BE2C (cell line): ENCODE measurements at regions not wholly inside any gene's neighbourhood (a gene's known extent, or its start where the extent isn't known, plus 50 kb on each side); places are given as distances from the start of the nearest gene placed in this dataset.
"Not testable (repeated sequence)": the region's sequence is repeated elsewhere in the genome, so short reads cannot be mapped to it uniquely, and the experiment has no call there.

Source experiments
- DNase-seq: peaks from one replicate; pipeline ENCODE4 v3.0.0-alpha.2; 2020
- H3K27me3 ChIP-seq: fragments of 250-450 bp; sonication (Bioruptor Pico); 2 replicates; pipeline ENCODE4 v1.5.1; 2020; ENCODE audit warnings: mild to moderate bottlenecking
- H3K36me3 ChIP-seq: fragments of 250-450 bp; sonication (Bioruptor Pico); 2 replicates; pipeline ENCODE4 v1.5.1; 2020; ENCODE audit warnings: mild to moderate bottlenecking
- H3K4me1 ChIP-seq: fragments of 250-450 bp; sonication (Bioruptor Pico); 2 replicates; pipeline ENCODE4 v1.5.1; 2020
- H3K4me3 ChIP-seq: 2 replicates; pipeline ENCODE4 v1.5.1; 2011; ENCODE audit warnings: low read depth, low read length
- H3K9me3 ChIP-seq: fragments of 250-450 bp; sonication (Bioruptor Pico); 2 replicates; pipeline ENCODE4 v1.5.1; 2020
- CTCF ChIP-seq: IDR thresholded peaks from 2 replicates; pipeline ENCODE4 v1.5.1; 2012; ENCODE audit warnings: mild to moderate bottlenecking, low read depth, low read length

- Histone ChIP-seq H3K4me1 (no peaks in the 10 kb centered on the region), H3K9me3 (no peaks in the 10 kb centered on the region), H3K36me3 (no peaks in the 10 kb centered on the region), H3K27me3 (0 out of 2 replicates have a peak, but pooled peaks cover 2% of the 10 kb centered on the region), H3K4me3 (no peak overlapping the region)
- DNase-seq = no peak
- TF ChIP-seq CTCF = no peak
These were observed 161.8 kb upstream of the RGS6 start for GRCh38 chr14:71770431-71770830.

- H3K4me1 ChIP-seq, H3K27me3 ChIP-seq, H3K36me3 ChIP-seq, H3K9me3 ChIP-seq, DNase-seq, H3K4me3 ChIP-seq: not testable (repeated sequence)
These were observed 160.8 kb upstream of the RGS6 start for GRCh38 chr14:71771421-71771820.

- H3K4me1 ChIP-seq, H3K4me3 ChIP-seq, H3K27me3 ChIP-seq, DNase-seq, H3K36me3 ChIP-seq, H3K9me3 ChIP-seq: not testable (repeated sequence)
These were observed 160.2 kb upstream of the RGS6 start for GRCh38 chr14:71771996-71772395.

GRCh38 chr14:71773898-71774481 lies 158.2 kb upstream of the RGS6 start:
- no peak for DNase-seq
- H3K4me3 ChIP-seq = no peak overlapping the region
- H3K4me1 ChIP-seq = no peaks in the 10 kb centered on the region
- no peaks in the 10 kb centered on the region for H3K36me3 ChIP-seq
- TF ChIP-seq CTCF = no peak
- H3K9me3 ChIP-seq = no peaks in the 10 kb centered on the region
- 0 out of 2 replicates have a peak, but pooled peaks cover 5% of the 10 kb centered on the region for H3K27me3 ChIP-seq

- DNase-seq = no peak
These were observed 155.5 kb upstream of the RGS6 start for GRCh38 chr14:71776471-71777360.

GRCh38 chr14:71780075-71780474 lies 152.2 kb upstream of the RGS6 start:
- TF ChIP-seq CTCF = no peak
- Histone ChIP-seq H3K36me3 (no peaks in the 10 kb centered on the region), H3K27me3 (peaks cover 5% of the 10 kb centered on the region; the same call in 1 of the 2 replicates), H3K4me3 (no peak overlapping the region), H3K4me1 (no peaks in the 10 kb centered on the region), H3K9me3 (no peaks in the 10 kb centered on the region)
- no peak for DNase-seq

More at GRCh38 chr14:71776471-71777360, 155.5 kb upstream of the RGS6 start:
- 0 out of 2 replicates have a peak, but pooled peaks have one; percentile 6 for TF ChIP-seq CTCF
- Histone ChIP-seq H3K9me3 (no peaks in the 10 kb centered on the region), H3K4me3 (no peak overlapping the region), H3K36me3 (no peaks in the 10 kb centered on the region), H3K27me3 (peaks cover 5% of the 10 kb centered on the region; the same call in 1 of the 2 replicates), H3K4me1 (no peaks in the 10 kb centered on the region)

- H3K4me1 ChIP-seq = no peaks in the 10 kb centered on the region
- H3K4me3 ChIP-seq = no peak overlapping the region
- DNase-seq = no peak
- no peaks in the 10 kb centered on the region for H3K9me3 ChIP-seq
- no peak for TF ChIP-seq CTCF
- H3K27me3 ChIP-seq = no peaks in the 10 kb centered on the region; the same call in 1 of the 2 replicates
- no peaks in the 10 kb centered on the region for H3K36me3 ChIP-seq
These were observed 151.4 kb upstream of the RGS6 start for GRCh38 chr14:71780822-71781221.
